ENCODE measurements at regions not wholly inside any gene's neighbourhood (a gene's known extent, or its start where the extent isn't known, plus 50 kb on each side); places are given as distances from the start of the nearest gene placed in this dataset.

DNA sequence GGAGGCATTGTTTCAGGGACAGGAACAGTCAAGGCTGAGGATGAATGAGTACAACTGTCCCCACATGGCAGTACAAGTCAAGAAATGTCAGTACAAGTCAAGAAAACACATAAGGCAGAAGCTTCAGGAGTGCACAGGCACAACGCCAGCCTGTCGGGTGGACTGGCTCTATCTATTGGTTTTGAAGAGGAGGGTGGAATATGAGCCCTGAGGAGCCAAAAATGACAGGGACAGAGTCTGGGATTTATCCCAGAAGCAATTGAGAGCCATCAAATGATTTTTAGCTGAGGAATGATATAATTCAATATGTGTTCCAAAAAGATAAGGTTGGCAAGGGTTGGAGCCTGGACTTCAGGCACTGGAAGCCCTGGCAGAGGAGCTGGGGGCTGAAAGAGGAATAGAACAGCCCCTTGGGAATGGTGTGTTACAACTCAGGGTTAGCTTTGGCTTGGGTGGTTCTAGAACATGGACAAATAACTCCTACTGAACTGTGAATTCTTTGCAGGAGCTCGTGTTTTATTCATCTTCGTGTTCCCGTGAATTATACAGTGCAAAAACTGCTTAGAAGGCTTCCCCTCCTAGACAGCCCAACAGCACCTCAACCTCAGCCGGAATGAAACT, 425.7 kb upstream of the ARID1B start:
- H3K27me3 Mint-ChIP-seq = peaks cover 4 to 28% (median 5%) of the 10 kb centered on the region in 3 donors
- H3K27ac Mint-ChIP-seq = peak overlapping the region in 1 of 6 donors; percentile 3
- peaks cover 0 to 7% (median 3%) of the 10 kb centered on the region in 7 donors for H3K9me3 Mint-ChIP-seq
- DNase-seq = no peak
- peaks cover 0 to 8% of the 10 kb centered on the region in 2 donors for H3K36me3 Mint-ChIP-seq
- H3K4me3 Mint-ChIP-seq = no peak overlapping the region
- peaks cover 8 to 22% (median 11%) of the 10 kb centered on the region in 3 donors for H3K4me1 Mint-ChIP-seq
- ATAC-seq (ENCODE audit: low read depth in 2 of 2) = no peak

DNA sequence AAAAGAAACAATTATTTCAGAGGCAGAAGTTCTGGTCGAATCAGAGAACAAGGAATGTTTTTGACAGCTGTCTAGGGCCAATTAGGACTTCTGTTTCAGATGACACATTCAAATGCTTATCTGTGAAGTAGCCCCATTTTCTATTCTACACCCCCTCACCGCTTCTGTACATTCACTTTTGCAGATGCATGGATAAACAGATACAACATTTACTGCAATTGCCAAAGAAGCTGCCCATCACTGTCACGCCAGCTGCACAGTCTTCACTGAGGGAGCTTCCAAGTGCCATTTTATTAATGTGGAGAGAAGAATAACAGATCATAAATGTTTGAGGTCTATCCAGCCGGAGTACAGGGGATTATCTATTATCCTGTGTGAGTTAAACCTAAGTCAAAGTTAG, 426.8 kb upstream of the ARID1B start:
- no peak overlapping the region for H3K27ac Mint-ChIP-seq
- ATAC-seq (ENCODE audit: low read depth in 2 of 2) = no peak
- H3K4me1 Mint-ChIP-seq = peaks cover 8 to 22% (median 11%) of the 10 kb centered on the region in 3 donors

DNA sequence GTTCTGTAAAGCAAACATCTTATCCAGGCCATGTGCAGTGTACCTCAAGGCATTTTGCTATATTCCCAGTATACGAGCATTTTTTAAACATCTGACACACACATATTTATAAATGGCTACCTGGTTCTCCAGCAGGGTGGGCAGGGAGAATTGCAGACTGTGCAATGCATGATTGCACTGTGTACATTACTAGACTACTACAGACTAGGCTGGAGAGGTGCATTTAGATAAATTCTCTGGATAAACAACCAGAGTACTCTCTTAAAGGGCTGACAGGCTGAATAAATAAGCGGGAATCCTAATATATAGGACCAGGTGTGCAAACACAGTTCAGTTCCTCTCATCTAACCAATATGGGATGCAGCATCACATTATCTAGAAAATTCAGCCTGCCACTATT, 428.3 kb upstream of the ARID1B start:
- Mint-ChIP-seq H3K27ac (no peak overlapping the region), H3K9me3 (peaks cover 0 to 3% (median 0%) of the 10 kb centered on the region in 7 donors), H3K27me3 (peaks cover 4 to 28% (median 5%) of the 10 kb centered on the region in 3 donors), H3K36me3 (peaks cover 0 to 8% of the 10 kb centered on the region in 2 donors), H3K4me3 (no peak overlapping the region), H3K4me1 (peaks cover 8 to 22% (median 11%) of the 10 kb centered on the region in 3 donors)
- DNase-seq = no peak
- no peak for ATAC-seq (ENCODE audit: low read depth in 2 of 2)

More for the DNA sequence above, 426.8 kb upstream of the ARID1B start:
- peaks cover 0 to 8% of the 10 kb centered on the region in 2 donors for H3K36me3 Mint-ChIP-seq
- H3K4me3 Mint-ChIP-seq = no peak overlapping the region
- no peak for DNase-seq
- peaks cover 4 to 28% (median 5%) of the 10 kb centered on the region in 3 donors for H3K27me3 Mint-ChIP-seq
- H3K9me3 Mint-ChIP-seq = peaks cover 0 to 3% (median 0%) of the 10 kb centered on the region in 7 donors

DNA sequence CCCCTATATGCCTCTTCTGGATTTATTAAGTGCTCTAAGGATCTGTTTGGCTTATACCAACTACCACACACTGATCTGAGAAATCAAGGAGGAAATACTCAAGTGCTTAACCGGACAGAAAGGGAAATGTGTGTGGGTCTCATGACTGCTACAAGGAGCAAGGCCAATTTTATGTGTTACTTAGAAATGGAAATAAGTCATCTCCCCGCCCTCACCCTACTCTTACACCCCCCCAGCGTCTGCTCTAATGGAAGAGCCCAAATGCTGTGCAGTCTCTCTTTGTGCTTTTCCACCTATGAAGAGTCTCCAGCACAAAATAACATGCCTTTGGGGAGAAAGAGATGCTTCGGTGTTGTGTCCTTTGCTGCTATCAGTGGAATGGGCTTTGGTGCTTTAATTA, 428.8 kb upstream of the ARID1B start:
- DNase-seq (no peak), ATAC-seq (ENCODE audit: low read depth in 2 of 2) (no peak)
- Mint-ChIP-seq H3K27ac (no peak overlapping the region), H3K36me3 (peaks cover 0 to 8% of the 10 kb centered on the region in 2 donors), H3K4me1 (peaks cover 8 to 22% (median 11%) of the 10 kb centered on the region in 3 donors), H3K4me3 (peak overlapping the region in 3 of 8 donors; percentile 1 to 42 (median 34)), H3K27me3 (peaks cover 4 to 28% (median 5%) of the 10 kb centered on the region in 3 donors), H3K9me3 (peaks cover 0 to 3% (median 0%) of the 10 kb centered on the region in 7 donors)

- Mint-ChIP-seq H3K4me1 (peaks cover 8 to 22% (median 11%) of the 10 kb centered on the region in 3 donors), H3K36me3 (peaks cover 0 to 8% of the 10 kb centered on the region in 2 donors), H3K9me3 (peaks cover 0 to 3% (median 0%) of the 10 kb centered on the region in 7 donors), H3K4me3 (peak overlapping the region in 3 of 8 donors; percentile 1 to 49 (median 7)), H3K27me3 (peaks cover 4 to 28% (median 5%) of the 10 kb centered on the region in 3 donors), H3K27ac (peak overlapping the region in 1 of 6 donors; percentile 4)
- ATAC-seq (ENCODE audit: low read depth in 2 of 2) (no peak), DNase-seq (no peak)
Observed at GRCh38 chr6:156347656-156348055, 429.5 kb upstream of the ARID1B start.

GRCh38 chr6:156347246-156347645, 429.9 kb upstream of the ARID1B start:
- peaks cover 4 to 24% (median 5%) of the 10 kb centered on the region in 3 donors for H3K27me3 Mint-ChIP-seq
- no peak overlapping the region for H3K27ac Mint-ChIP-seq
- H3K36me3 Mint-ChIP-seq = peaks cover 0 to 6% of the 10 kb centered on the region in 2 donors

GRCh38 chr6:156345700-156346099, 431.5 kb upstream of the ARID1B start:
- H3K4me3 Mint-ChIP-seq = no peak overlapping the region
- H3K27ac Mint-ChIP-seq = no peak overlapping the region
- H3K36me3 Mint-ChIP-seq = no peaks in the 10 kb centered on the region
- H3K4me1 Mint-ChIP-seq = peaks cover 8 to 14% (median 11%) of the 10 kb centered on the region in 3 donors
- no peaks in the 10 kb centered on the region for H3K9me3 Mint-ChIP-seq
- DNase-seq (no peak), ATAC-seq (ENCODE audit: low read depth in 2 of 2) (no peak)
- H3K27me3 Mint-ChIP-seq = peaks cover 0 to 10% (median 0%) of the 10 kb centered on the region in 3 donors

More at GRCh38 chr6:156347246-156347645, 429.9 kb upstream of the ARID1B start:
- DNase-seq (no peak), ATAC-seq (ENCODE audit: low read depth in 2 of 2) (no peak)
- Mint-ChIP-seq H3K4me3 (peak overlapping the region in 2 of 8 donors; percentile 1 to 48), H3K4me1 (peaks cover 8 to 22% (median 11%) of the 10 kb centered on the region in 3 donors), H3K9me3 (peaks cover 0 to 1% (median 0%) of the 10 kb centered on the region in 7 donors)

DNA sequence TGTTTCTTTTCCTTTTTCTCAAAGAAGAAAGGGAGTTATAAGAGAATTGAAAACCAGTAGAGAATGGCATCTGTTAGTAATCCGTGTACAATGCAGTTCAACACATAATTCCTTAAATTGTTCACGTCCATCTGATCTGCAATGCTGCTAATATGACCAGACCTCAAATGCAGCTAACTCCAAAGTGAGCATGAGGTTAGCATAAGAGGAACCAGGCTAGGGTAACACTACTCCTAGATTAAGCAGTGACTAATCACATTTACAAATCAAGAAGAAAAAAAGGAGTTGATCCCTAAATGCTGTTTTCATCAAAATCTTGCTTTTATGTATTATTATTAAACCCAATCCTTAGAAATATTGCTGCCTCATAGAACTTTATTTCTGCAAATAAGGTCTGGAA, 432.7 kb upstream of the ARID1B start:
- Mint-ChIP-seq H3K27ac (no peak overlapping the region), H3K4me3 (no peak overlapping the region), H3K4me1 (peaks cover 8 to 14% (median 11%) of the 10 kb centered on the region in 3 donors), H3K36me3 (no peaks in the 10 kb centered on the region), H3K9me3 (no peaks in the 10 kb centered on the region), H3K27me3 (peaks cover 0 to 10% (median 6%) of the 10 kb centered on the region in 3 donors)
- no peak for DNase-seq
- ATAC-seq (ENCODE audit: low read depth in 2 of 2) = no peak

DNA sequence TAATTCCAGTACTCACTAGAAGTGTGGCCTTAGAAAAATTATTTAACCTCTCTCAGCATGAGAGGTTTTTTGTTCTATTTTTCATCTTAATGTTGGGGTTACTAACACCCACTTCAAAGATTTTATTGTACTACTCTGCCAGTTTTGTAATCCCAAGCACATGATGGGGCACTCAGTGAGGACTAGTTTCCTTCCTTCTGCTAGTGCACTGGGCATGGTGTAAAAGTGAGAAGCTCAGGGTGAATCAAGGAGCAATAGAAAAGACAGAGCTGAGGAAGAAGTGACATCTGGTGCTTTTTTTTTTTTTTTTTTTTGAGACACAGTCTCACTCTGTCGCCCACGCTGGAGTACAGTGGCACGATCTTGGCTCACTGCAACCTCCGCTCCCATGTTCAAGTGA, 439.4 kb upstream of the ARID1B start:
- H3K27ac Mint-ChIP-seq = no peak overlapping the region
- H3K4me1 Mint-ChIP-seq = peaks cover 6 to 13% (median 12%) of the 10 kb centered on the region in 3 donors
- H3K27me3 Mint-ChIP-seq = peaks cover 4 to 8% (median 6%) of the 10 kb centered on the region in 3 donors
- H3K9me3 Mint-ChIP-seq = peaks cover 5 to 12% (median 7%) of the 10 kb centered on the region in 7 donors
- peaks cover 6 to 8% of the 10 kb centered on the region in 2 donors for H3K36me3 Mint-ChIP-seq
- H3K4me3 Mint-ChIP-seq = no peak overlapping the region
- ATAC-seq (ENCODE audit: low read depth in 2 of 2) = no peak
- no peak for DNase-seq

- peaks cover 6 to 13% (median 12%) of the 10 kb centered on the region in 3 donors for H3K4me1 Mint-ChIP-seq
- H3K4me3 Mint-ChIP-seq = no peak overlapping the region
- H3K27ac Mint-ChIP-seq = no peak overlapping the region
- H3K27me3 Mint-ChIP-seq = peaks cover 5 to 8% (median 6%) of the 10 kb centered on the region in 3 donors
- no peak for DNase-seq
- H3K9me3 Mint-ChIP-seq = peaks cover 6 to 23% (median 15%) of the 10 kb centered on the region in 7 donors
- H3K36me3 Mint-ChIP-seq = peaks cover 12 to 19% of the 10 kb centered on the region in 2 donors
- no peak for ATAC-seq (ENCODE audit: low read depth in 2 of 2)
Observed at GRCh38 chr6:156336733-156337132, 440.4 kb upstream of the ARID1B start.

DNA sequence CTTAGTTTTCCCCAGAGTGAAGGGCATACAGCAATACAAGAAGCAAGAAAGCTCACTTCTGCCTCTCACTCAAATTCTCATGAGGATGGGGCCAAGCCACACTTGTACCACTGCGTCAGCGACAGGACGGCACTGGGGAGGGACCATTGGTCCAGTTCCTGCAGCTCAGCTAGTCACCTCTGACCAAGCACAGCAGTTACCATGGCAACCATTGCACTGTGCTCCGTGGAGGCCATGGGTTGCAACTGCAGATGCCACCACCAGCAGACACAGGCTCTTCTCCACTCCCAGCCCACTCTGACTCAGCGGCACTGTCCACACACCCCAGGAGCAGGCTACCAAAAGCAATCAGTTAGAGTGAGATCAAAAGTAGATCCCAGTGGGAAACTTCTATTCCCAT, 441.1 kb upstream of the ARID1B start:
- DNase-seq (no peak), ATAC-seq (ENCODE audit: low read depth in 2 of 2) (peak in 1 of 2 donors; percentile 27)
- H3K4me3 Mint-ChIP-seq = no peak overlapping the region
- H3K4me1 Mint-ChIP-seq = peaks cover 6 to 13% (median 12%) of the 10 kb centered on the region in 3 donors
- peaks cover 5 to 8% (median 6%) of the 10 kb centered on the region in 3 donors for H3K27me3 Mint-ChIP-seq
- peaks cover 10 to 29% (median 22%) of the 10 kb centered on the region in 7 donors for H3K9me3 Mint-ChIP-seq
- peak overlapping the region in 2 of 6 donors; percentile 37 to 89 for H3K27ac Mint-ChIP-seq
- H3K36me3 Mint-ChIP-seq = peaks cover 19 to 25% of the 10 kb centered on the region in 2 donors

GRCh38 chr6:156334966-156335365, 442.2 kb upstream of the ARID1B start:
- DNase-seq (no peak), ATAC-seq (ENCODE audit: low read depth in 2 of 2) (no peak)
- peaks cover 4 to 8% (median 5%) of the 10 kb centered on the region in 3 donors for H3K27me3 Mint-ChIP-seq
- H3K36me3 Mint-ChIP-seq = peaks cover 20 to 29% of the 10 kb centered on the region in 2 donors
- no peak overlapping the region for H3K4me3 Mint-ChIP-seq
- no peak overlapping the region for H3K27ac Mint-ChIP-seq
- H3K9me3 Mint-ChIP-seq = peaks cover 10 to 34% (median 26%) of the 10 kb centered on the region in 7 donors
- peaks cover 6 to 13% (median 12%) of the 10 kb centered on the region in 3 donors for H3K4me1 Mint-ChIP-seq

DNA sequence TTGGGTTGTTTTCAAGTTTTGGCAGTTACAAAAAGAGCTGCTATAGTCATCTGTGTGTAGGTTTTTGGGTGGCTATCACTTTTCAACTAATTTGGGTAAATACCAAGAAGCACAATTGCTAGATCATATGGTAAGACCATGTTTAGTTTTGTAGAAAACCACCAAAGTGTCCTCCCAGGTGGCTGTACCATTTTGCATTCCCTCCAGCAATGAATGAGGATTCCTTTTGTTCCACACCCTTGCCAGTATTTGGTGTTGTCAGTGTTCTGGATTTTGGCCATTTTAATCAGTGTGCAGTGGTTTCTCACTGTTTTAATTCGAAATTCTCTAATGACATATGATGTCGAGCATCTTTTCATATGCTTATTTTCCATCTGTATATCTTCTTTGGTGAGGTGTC, 457.5 kb upstream of the ARID1B start:
- no peaks in the 10 kb centered on the region for H3K27me3 Mint-ChIP-seq
- no peaks in the 10 kb centered on the region for H3K36me3 Mint-ChIP-seq
- H3K4me3 Mint-ChIP-seq = no peak overlapping the region
- no peak for DNase-seq
- H3K9me3 Mint-ChIP-seq = peaks cover 0 to 6% (median 3%) of the 10 kb centered on the region in 7 donors
- peak overlapping the region in 1 of 6 donors; percentile 6 for H3K27ac Mint-ChIP-seq
- ATAC-seq (ENCODE audit: low read depth in 2 of 2) = no peak
- no peaks in the 10 kb centered on the region for H3K4me1 Mint-ChIP-seq

Measured in naive B cell (primary cell).